ENCODE measurements at regions not wholly inside any gene's neighbourhood (a gene's known extent, or its start where the extent isn't known, plus 50 kb on each side); places are given as distances from the start of the nearest gene placed in this dataset.
A peak's percentile ranks its signal among the peaks of the same experiment; 100 is the strongest.

GRCh38 chr13:63910511-63910910, 2494.9 kb upstream of the PCDH20 start:
- no peak overlapping the region for H3K4me3 ChIP-seq (ENCODE audit: low read length)
- intact Hi-C loops (cut with DNase I): no loop called here
- 34% methylated on average over 10 of the region's 10 CpGs for WGBS
- DNase-seq (peak in 2 of 3 donors; percentile 12 to 47), ATAC-seq (no peak)
- no peaks in the 10 kb centered on the region for H3K27me3 ChIP-seq (ENCODE audit: control insufficient read depth, insufficient read depth)
- H3K27ac ChIP-seq (ENCODE audit: low read length): no peak overlapping the region
- H3K9me3 ChIP-seq (ENCODE audit: control insufficient read depth, low read length): no peaks in the 10 kb centered on the region
- no peaks in the 10 kb centered on the region for H3K4me1 ChIP-seq (ENCODE audit: control insufficient read depth, insufficient read depth, low read length)

- Histone ChIP-seq H3K27ac (ENCODE audit: low read length) (no peak overlapping the region), H3K27me3 (ENCODE audit: control insufficient read depth, insufficient read depth) (no peaks in the 10 kb centered on the region), H3K4me1 (ENCODE audit: control insufficient read depth, insufficient read depth, low read length) (no peaks in the 10 kb centered on the region), H3K4me3 (ENCODE audit: low read length) (no peak overlapping the region), H3K9me3 (ENCODE audit: control insufficient read depth, low read length) (no peaks in the 10 kb centered on the region)
- no peak for DNase-seq
- no peak for ATAC-seq
- intact Hi-C loops (cut with DNase I): no loop called here
- 66% methylated on average over 6 of the region's 6 CpGs for WGBS
Observed at GRCh38 chr13:63909726-63910375, 2494.2 kb upstream of the PCDH20 start.

GRCh38 chr13:63902141-63902540, 2486.5 kb upstream of the PCDH20 start:
- ATAC-seq: no peak
- 93% methylated on average over 9 of the region's 9 CpGs for WGBS
- Histone ChIP-seq H3K27me3 (ENCODE audit: control insufficient read depth, insufficient read depth) (no peaks in the 10 kb centered on the region), H3K9me3 (ENCODE audit: control insufficient read depth, low read length) (no peaks in the 10 kb centered on the region), H3K4me1 (ENCODE audit: control insufficient read depth, insufficient read depth, low read length) (no peaks in the 10 kb centered on the region), H3K4me3 (ENCODE audit: low read length) (no peak overlapping the region), H3K27ac (ENCODE audit: low read length) (no peak overlapping the region)
- intact Hi-C loops (cut with DNase I): no loop called here
- DNase-seq: no peak

GRCh38 chr13:63901630-63902029, 2486.0 kb upstream of the PCDH20 start:
- intact Hi-C loops (cut with DNase I): no loop called here
- no peak for DNase-seq
- no peak for ATAC-seq
- H3K4me3 ChIP-seq (ENCODE audit: low read length): no peak overlapping the region
- 88% methylated on average over 5 of the region's 5 CpGs for WGBS
- H3K27me3 ChIP-seq (ENCODE audit: control insufficient read depth, insufficient read depth): no peaks in the 10 kb centered on the region
- no peaks in the 10 kb centered on the region for H3K9me3 ChIP-seq (ENCODE audit: control insufficient read depth, low read length)
- H3K27ac ChIP-seq (ENCODE audit: low read length): no peak overlapping the region
- H3K4me1 ChIP-seq (ENCODE audit: control insufficient read depth, insufficient read depth, low read length): no peaks in the 10 kb centered on the region

- 94% methylated on average over 1 of the region's 1 CpG for WGBS
- ATAC-seq: no peak
- intact Hi-C loops (cut with DNase I): no loop called here
Observed at GRCh38 chr13:63900406-63900805, 2484.8 kb upstream of the PCDH20 start.

GRCh38 chr13:63896321-63896720, 2480.7 kb upstream of the PCDH20 start:
- Histone ChIP-seq H3K27me3 (ENCODE audit: control insufficient read depth, insufficient read depth) (no peaks in the 10 kb centered on the region), H3K27ac (ENCODE audit: low read length) (no peak overlapping the region), H3K9me3 (ENCODE audit: control insufficient read depth, low read length) (no peaks in the 10 kb centered on the region), H3K4me1 (ENCODE audit: control insufficient read depth, insufficient read depth, low read length) (no peaks in the 10 kb centered on the region), H3K4me3 (ENCODE audit: low read length) (no peak overlapping the region)
- DNase-seq (no peak), ATAC-seq (no peak)
- intact Hi-C loops (cut with DNase I): no loop called here

More at GRCh38 chr13:63900406-63900805, 2484.8 kb upstream of the PCDH20 start:
- Histone ChIP-seq H3K4me3 (ENCODE audit: low read length) (no peak overlapping the region), H3K27me3 (ENCODE audit: control insufficient read depth, insufficient read depth) (no peaks in the 10 kb centered on the region), H3K4me1 (ENCODE audit: control insufficient read depth, insufficient read depth, low read length) (no peaks in the 10 kb centered on the region), H3K27ac (ENCODE audit: low read length) (no peak overlapping the region), H3K9me3 (ENCODE audit: control insufficient read depth, low read length) (no peaks in the 10 kb centered on the region)
- DNase-seq: no peak

GRCh38 chr13:63882052-63882451, 2466.4 kb upstream of the PCDH20 start:
- WGBS: 69% methylated on average over 1 of the region's 1 CpG
- DNase-seq: no peak
- ATAC-seq: no peak
- Histone ChIP-seq H3K4me1 (ENCODE audit: control insufficient read depth, insufficient read depth, low read length) (no peaks in the 10 kb centered on the region), H3K9me3 (ENCODE audit: control insufficient read depth, low read length) (no peaks in the 10 kb centered on the region), H3K4me3 (ENCODE audit: low read length) (no peak overlapping the region), H3K27me3 (ENCODE audit: control insufficient read depth, insufficient read depth) (no peaks in the 10 kb centered on the region), H3K27ac (ENCODE audit: low read length) (no peak overlapping the region)
- intact Hi-C loops (cut with DNase I): no loop called here

- no peak for DNase-seq
- no peak overlapping the region for H3K4me3 ChIP-seq (ENCODE audit: low read length)
- no peaks in the 10 kb centered on the region for H3K4me1 ChIP-seq (ENCODE audit: control insufficient read depth, insufficient read depth, low read length)
- no peaks in the 10 kb centered on the region for H3K27me3 ChIP-seq (ENCODE audit: control insufficient read depth, insufficient read depth)
- no peaks in the 10 kb centered on the region for H3K9me3 ChIP-seq (ENCODE audit: control insufficient read depth, low read length)
- intact Hi-C loops (cut with DNase I): no loop called here
- no peak for ATAC-seq
- H3K27ac ChIP-seq (ENCODE audit: low read length): no peak overlapping the region
- 63% methylated on average over 3 of the region's 3 CpGs for WGBS
Observed at GRCh38 chr13:63880705-63881104, 2465.1 kb upstream of the PCDH20 start.

- ATAC-seq (no peak), DNase-seq (no peak)
- Histone ChIP-seq H3K4me1 (ENCODE audit: control insufficient read depth, insufficient read depth, low read length) (no peaks in the 10 kb centered on the region), H3K27me3 (ENCODE audit: control insufficient read depth, insufficient read depth) (no peaks in the 10 kb centered on the region), H3K27ac (ENCODE audit: low read length) (no peak overlapping the region), H3K4me3 (ENCODE audit: low read length) (no peak overlapping the region), H3K9me3 (ENCODE audit: control insufficient read depth, low read length) (no peaks in the 10 kb centered on the region)
- intact Hi-C loops (cut with DNase I): no loop called here
- WGBS: 71% methylated on average over 5 of the region's 5 CpGs
Observed at GRCh38 chr13:63873936-63874335, 2458.3 kb upstream of the PCDH20 start.

GRCh38 chr13:63864171-63864902, 2448.7 kb upstream of the PCDH20 start:
- intact Hi-C loops (cut with DNase I): no loop called here
- 75% methylated on average over 3 of the region's 3 CpGs for WGBS
- no peak for ATAC-seq

GRCh38 chr13:63855457-63856118, 2439.9 kb upstream of the PCDH20 start:
- WGBS: 70% methylated on average over 7 of the region's 7 CpGs
- H3K27ac ChIP-seq (ENCODE audit: low read length): no peak overlapping the region
- intact Hi-C loops (cut with DNase I): no loop called here

More at GRCh38 chr13:63864171-63864902, 2448.7 kb upstream of the PCDH20 start:
- no peaks in the 10 kb centered on the region for H3K4me1 ChIP-seq (ENCODE audit: control insufficient read depth, insufficient read depth, low read length)
- no peak overlapping the region for H3K27ac ChIP-seq (ENCODE audit: low read length)
- no peaks in the 10 kb centered on the region for H3K9me3 ChIP-seq (ENCODE audit: control insufficient read depth, low read length)
- no peak overlapping the region for H3K4me3 ChIP-seq (ENCODE audit: low read length)
- H3K27me3 ChIP-seq (ENCODE audit: control insufficient read depth, insufficient read depth): no peaks in the 10 kb centered on the region
- DNase-seq: no peak

More at GRCh38 chr13:63855457-63856118, 2439.9 kb upstream of the PCDH20 start:
- no peaks in the 10 kb centered on the region for H3K9me3 ChIP-seq (ENCODE audit: control insufficient read depth, low read length)
- no peaks in the 10 kb centered on the region for H3K27me3 ChIP-seq (ENCODE audit: control insufficient read depth, insufficient read depth)
- no peak for DNase-seq
- no peaks in the 10 kb centered on the region for H3K4me1 ChIP-seq (ENCODE audit: control insufficient read depth, insufficient read depth, low read length)
- H3K4me3 ChIP-seq (ENCODE audit: low read length): no peak overlapping the region
- ATAC-seq: no peak
